ENCODE measurements at regions not wholly inside any gene's neighbourhood (a gene's known extent, or its start where the extent isn't known, plus 50 kb on each side); places are given as distances from the start of the nearest gene placed in this dataset.

DNA sequence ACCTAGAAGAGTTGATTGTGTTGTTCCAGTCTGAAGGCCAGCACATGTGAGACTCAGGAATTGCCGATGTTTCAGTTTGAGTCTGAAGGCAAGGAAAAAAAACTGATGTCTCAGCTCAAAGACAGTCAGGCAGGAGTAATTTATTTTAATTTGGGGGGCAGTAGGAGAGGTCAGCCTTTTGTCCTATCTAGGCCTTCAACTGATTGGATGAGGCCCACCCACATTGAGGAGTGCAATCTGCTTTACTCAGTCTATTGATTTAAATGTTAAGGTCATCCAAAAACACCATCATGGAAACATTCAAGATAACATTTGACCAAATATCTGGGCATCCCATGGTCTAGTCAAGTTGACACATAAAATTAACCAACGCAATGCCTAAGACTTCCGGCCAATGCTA is 288.9 kb downstream of the CDK5RAP2 start:
- Histone ChIP-seq H3K4me1 (ENCODE audit: control insufficient read depth in 1 of 2, insufficient read depth in 2 of 2, low read length in 2 of 2) (no peaks in the 10 kb centered on the region), H3K4me2 (ENCODE audit: low read length) (no peak overlapping the region), H3K27ac (ENCODE audit: low read depth, low read length) (no peak overlapping the region), H3K36me3 (ENCODE audit: control insufficient read depth in 1 of 2, insufficient read depth in 2 of 2, low read length in 2 of 2) (no peaks in the 10 kb centered on the region), H3K4me3 (replicated peaks in 1 of 2; ENCODE audit: low read depth in 1 of 2, low read length in 2 of 2) (no peak overlapping the region), H4K20me1 (ENCODE audit: insufficient read depth) (no peaks in the 10 kb centered on the region), H3K79me2 (ENCODE audit: insufficient read depth, low read length) (no peaks in the 10 kb centered on the region), H3K9me3 (ENCODE audit: control insufficient read depth in 1 of 2, insufficient read depth in 1 of 2, low read depth in 1 of 2, low read length in 2 of 2) (no peaks in the 10 kb centered on the region), H2AFZ (ENCODE audit: low read depth, low read length, poor library complexity, severe bottlenecking) (no peak overlapping the region), H3K27me3 (ENCODE audit: insufficient read depth, low read length) (peaks cover 16% of the 10 kb centered on the region), H3K9me2 (ENCODE audit: insufficient read depth) (no peaks in the 10 kb centered on the region), H3K9ac (ENCODE audit: low read length) (no peak overlapping the region)
- DNase-seq (ENCODE audit: low read depth, low spot score), result no peak
- no TSS peak for BruUV-seq (replicated peaks)
- ATAC-seq, result no peak
- intact Hi-C loops (cut with micrococcal nuclease), result no loop called here
- TF ChIP-seq POLR2A (IDR thresholded peaks at IDR 0.05; ENCODE audit: borderline replicate concordance, extremely low read depth, insufficient read depth, insufficient read length) (no peak), YY1 (IDR thresholded peaks at IDR 0.05; ENCODE audit: extremely low read depth, insufficient replicate concordance, low read depth, low read length) (no peak), FOSL1 (IDR thresholded peaks at IDR 0.05; ENCODE audit: low read depth) (no peak), ZBTB33 (IDR thresholded peaks at IDR 0.05; ENCODE audit: extremely low read depth, insufficient replicate concordance, low read length) (no peak), SP1 (IDR thresholded peaks at IDR 0.05; ENCODE audit: low read depth) (no peak), SIN3A (IDR thresholded peaks at IDR 0.05; ENCODE audit: low read depth) (no peak), CBX3 (IDR thresholded peaks at IDR 0.05; ENCODE audit: low read depth) (no peak), EGR1 (IDR thresholded peaks at IDR 0.05; ENCODE audit: low read depth) (no peak), JUND (IDR thresholded peaks at IDR 0.05) (no peak), CTCF (IDR thresholded peaks at IDR 0.05 in 2 of 3, conservative IDR thresholded peaks at IDR 0.05 in 1 of 3; ENCODE audit: borderline replicate concordance in 1 of 3, insufficient read depth in 1 of 3, low read depth in 2 of 3, low read length in 2 of 3) (no peak), ZNF274 (IDR thresholded peaks at IDR 0.05; ENCODE audit: low read depth, low read length) (no peak)
- TF ChIP-seq, protein P1, sequence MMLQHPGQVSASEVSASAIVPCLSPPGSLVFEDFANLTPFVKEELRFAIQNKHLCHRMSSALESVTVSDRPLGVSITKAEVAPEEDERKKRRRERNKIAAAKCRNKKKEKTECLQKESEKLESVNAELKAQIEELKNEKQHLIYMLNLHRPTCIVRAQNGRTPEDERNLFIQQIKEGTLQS (IDR thresholded peaks at IDR 0.05), result no peak
- POLR2A ChIA-PET, result no interaction called here
- CTCF ChIA-PET, result no interaction called here
- RAD21 ChIA-PET (ENCODE audit: low non-redundant PET in 1 of 2, low total read pairs in 2 of 2, uncharacterized antibody in 2 of 2, unreplicated experiment in 2 of 2), result no interaction called here

Data from HCT116 (cell line).